HG02588 (cell line): ENCODE measurements at regions not wholly inside any gene's neighbourhood (a gene's known extent, or its start where the extent isn't known, plus 50 kb on each side); places are given as distances from the start of the nearest gene placed in this dataset.

Experiments
- ATAC-seq: cut with Tn5 transposase; IDR thresholded peaks from one replicate; pipeline ENCODE4 v1.9.1; 2021; ENCODE audit warnings: mild to moderate bottlenecking, moderate library complexity; ENCODE audit not compliant: unreplicated experiment

DNA sequence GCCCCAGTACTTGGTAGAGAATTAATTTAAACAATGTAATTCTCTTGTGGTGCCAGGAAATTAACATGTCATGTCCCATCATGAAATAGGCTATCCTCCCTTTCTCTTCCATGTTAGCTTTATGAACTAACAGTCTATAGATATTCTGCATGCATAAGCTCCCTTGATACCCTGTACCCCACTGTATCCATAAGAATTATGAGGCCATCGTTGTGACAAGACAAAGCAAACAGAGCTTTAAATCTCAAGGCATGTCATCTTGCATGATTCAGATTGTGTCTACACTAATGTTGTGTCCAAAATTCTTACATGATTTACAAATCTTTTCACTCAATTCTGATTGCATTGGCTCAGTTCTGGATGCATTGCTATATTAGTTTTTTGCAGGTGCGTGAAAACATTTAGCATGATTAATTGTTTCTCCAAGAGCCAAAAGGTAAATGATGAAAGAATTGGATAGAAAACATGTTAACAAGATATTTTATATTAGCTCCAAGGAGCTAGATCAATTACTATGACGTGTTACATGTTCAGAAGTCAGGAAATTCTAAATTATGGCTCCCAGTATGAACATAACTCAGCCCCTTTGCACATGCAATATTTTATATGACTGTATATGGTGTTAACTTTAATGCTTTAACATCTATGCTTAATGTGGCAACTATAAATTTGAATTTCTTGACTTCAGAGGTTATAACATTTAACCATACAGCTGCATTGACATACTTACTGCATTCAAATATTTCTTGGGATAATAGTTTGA, 620.3 kb downstream of the SLC4A3 start:
- no peak for ATAC-seq

GRCh38 chr2:220259662-220260061, 632.2 kb downstream of the SLC4A3 start:
- ATAC-seq, result no peak

DNA sequence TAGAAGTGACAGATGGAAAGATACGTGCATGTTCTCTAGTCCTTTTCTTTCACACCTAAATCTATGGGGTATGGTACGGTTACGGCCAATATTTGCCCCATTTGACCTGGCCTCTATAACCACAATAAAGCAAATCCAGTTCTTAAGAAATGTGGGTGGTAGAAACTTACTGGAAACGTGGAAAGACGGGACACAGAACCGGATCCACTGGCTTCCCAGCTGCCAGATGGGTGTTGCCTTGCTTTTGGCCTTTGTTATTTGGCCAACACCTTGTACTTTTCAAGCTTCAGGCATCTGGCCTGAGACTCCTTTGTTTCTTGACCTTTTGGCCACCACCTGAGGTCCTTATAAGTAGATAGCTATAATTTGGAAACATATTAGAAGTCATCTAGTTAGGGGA, 635.9 kb downstream of the SLC4A3 start:
- no peak for ATAC-seq

GRCh38 chr2:220269367-220269766, 641.9 kb downstream of the SLC4A3 start:
- no peak for ATAC-seq

- ATAC-seq, result no peak
Measured at GRCh38 chr2:220270481-220271070, 643.1 kb downstream of the SLC4A3 start.

DNA sequence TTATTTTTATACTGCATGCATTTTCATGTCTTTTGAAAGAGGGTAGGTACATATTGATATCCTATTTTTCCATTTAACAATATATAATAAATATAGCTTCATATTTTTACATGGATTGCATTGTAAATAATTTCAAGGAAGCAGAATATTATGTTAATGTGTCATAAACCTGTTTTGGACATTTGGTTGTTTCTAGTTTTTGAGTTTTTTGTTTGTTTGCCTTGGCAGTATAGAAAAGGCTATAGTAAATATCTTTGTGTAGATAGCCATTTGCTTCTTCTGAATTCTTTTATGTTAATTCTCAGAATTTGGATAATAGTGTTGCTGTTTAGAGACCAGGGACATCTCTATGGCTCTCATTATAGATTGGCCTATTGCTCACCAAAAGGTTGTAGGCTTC, 645.2 kb downstream of the SLC4A3 start:
- no peak for ATAC-seq

DNA sequence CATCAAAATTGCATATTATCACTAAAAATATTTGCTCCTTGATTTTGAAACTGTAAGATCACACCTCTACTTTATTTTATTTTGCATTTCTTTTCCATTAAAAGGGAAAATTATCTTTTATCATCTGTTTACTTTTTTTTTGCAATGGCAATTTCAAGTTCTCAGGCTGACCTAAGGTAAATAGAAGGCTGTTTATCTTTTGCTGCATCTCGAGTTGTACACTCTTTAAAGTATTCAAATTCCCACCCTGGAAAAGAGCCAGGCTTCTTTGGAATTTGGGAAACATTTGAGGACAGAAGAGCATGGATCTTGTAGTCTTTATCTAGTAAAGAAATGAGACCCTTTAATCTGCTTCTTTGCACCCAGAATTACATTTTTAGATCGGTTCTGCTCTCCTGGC, 645.7 kb downstream of the SLC4A3 start:
- no peak for ATAC-seq

GRCh38 chr2:220275454-220275853, 648.0 kb downstream of the SLC4A3 start:
- ATAC-seq, result no peak

- no peak for ATAC-seq
Measured at GRCh38 chr2:220276741-220277444, 649.5 kb downstream of the SLC4A3 start.

DNA sequence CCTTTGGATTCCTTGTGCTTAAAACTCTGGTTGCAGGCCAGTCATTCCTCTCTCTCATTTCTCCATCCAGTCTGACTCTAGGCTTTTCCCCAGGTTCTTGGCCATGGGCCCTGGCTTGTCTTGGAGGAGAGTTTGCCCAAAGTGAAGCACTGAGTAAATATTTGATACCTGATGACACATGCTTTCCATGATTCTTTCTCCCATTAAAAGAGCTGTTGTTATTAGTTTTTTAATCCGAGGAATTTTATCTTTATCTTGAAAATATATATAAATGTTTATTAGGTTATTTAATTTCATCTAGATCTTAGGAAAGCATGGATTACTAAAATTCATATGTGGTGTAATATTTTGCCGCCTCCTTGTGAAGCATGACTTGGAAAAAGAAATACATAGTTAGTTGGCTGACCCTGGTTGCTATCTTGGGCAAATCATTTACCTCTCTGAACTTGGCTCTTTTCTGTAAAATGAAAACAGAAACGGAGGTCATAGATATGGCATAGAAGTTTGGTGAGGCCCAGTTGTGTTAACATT, 650.1 kb downstream of the SLC4A3 start:
- no peak for ATAC-seq

- ATAC-seq, result no peak
Measured at GRCh38 chr2:220278022-220278421, 650.6 kb downstream of the SLC4A3 start.

DNA sequence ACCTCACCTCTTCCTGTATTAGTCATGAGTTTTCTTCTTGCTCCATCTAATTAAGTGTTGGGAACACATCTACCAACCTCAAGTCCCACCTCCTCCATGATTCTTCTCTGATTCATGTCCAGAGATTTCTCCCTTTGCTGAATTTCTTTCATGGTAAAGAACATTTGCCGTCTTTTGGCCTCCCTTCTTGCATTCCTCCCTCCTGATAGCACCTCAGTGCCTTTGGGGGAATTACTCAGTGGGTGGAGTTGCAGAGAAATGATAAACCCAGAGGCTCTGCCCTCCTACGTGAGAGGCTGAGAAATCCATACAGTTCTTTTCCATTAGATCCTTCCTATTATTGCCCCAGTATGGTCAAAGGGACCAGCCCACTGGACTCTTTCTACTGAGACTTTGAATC, 651.9 kb downstream of the SLC4A3 start:
- no peak for ATAC-seq

DNA sequence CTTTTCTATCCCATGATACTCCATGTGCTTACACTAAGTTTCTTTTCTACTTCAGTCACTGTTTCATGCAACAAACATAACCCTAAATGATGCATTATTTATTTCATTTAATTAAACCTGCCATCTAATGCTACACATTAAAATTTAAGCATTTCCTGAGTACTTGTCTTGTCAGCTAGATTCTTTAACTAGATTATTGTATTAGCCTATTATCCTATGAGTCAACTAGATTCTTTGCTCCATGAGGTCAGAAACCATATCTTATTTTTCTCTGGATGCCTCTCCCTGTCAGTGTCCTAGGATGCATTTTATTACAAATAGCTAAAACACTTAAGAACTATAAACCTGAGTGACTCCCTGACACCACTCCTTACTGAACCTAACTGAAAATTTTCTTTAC, 652.4 kb downstream of the SLC4A3 start:
- no peak for ATAC-seq

DNA sequence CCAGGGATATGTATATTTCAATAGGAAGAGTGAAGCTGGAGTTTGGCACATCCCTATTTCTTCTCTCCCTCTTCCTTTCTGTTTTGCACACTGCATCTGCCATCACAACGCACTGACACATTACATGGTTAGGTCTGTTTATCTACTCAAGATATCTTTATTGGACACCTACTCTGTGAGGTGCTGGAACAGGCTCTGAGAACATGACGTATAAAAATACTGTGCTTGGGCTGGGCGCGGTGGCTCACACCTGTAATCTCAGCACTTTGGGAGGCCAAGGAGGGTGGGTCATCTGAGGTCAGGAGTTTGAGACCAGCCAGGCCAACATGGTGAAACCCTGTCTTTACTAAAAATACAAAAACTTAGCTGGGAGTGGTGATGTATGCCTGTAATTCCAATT, 653.3 kb downstream of the SLC4A3 start:
- no peak for ATAC-seq

DNA sequence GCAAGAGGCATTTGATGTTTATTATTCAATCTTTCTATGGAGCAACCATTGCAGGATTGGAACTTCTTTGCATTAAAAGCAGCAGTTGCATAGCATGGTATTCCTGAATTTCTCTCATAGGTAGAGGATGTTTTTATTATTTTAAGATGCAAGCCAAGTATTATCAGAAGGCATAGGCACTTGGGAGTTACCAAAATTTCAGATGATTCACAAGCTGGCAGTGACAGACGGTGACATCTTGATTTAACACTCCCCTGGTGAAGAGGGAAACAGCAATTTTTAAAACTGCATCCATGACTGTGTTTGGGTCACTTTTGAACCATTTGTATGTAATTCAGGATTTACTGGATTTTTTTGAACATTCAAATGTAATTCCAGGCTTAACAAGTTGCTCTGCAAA, 654.3 kb downstream of the SLC4A3 start:
- no peak for ATAC-seq

- no peak for ATAC-seq
Measured at GRCh38 chr2:220282236-220282635, 654.8 kb downstream of the SLC4A3 start.

DNA sequence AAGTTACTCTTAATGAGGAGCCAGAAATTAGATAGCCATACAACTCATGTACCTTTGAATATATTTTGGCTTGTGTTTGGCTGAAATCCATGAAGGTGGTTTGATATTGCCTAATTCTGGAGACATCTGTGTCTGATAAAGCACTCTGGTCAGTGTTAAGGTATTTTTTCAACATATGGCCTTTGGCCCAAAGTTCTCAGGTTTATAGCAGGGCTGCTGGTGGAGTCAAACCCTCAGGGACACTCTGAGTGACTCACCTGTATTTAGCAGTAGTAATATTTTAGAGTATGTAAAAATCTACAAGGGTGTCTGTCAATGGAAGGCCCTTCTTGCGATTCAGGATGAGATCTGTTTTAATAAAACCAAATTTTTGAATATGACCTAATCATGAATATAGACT, 666.5 kb downstream of the SLC4A3 start:
- no peak for ATAC-seq

DNA sequence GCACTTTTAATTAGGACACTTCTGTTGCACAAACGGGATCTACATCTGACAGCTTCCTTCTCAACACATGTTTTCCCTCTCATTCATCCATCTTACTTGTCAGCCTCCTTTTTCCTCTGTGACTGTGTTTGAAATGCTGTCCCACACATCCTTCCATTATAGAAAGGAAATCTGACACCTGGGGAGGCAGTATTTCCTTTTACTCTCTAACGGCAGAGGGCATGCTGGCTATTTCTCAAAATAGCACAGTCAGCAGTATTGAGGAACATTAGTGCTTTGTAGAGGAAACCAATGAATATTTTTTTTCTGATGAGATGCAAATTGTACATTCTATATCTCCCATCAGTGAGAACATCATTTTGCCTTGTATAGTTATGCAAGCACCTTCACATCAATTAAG, 668.7 kb downstream of the SLC4A3 start:
- ATAC-seq, result no peak

DNA sequence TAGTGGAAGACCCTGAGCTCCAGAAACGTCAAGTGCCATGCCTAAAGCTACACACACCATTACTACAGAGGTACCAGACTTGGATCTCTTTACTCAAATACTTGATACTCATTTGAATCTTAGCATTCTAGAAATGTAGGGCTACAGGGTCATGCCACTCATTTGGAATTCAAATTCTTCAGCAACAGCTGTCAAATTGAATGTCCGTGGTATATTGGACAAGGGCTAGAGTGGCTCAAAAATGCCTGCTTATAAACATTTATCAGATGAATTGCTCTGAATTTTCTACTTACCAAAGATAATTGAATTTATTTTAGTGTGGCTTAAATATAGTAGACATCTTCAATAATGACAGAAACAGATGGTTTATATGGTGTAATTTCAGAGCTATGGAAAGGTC, 669.7 kb downstream of the SLC4A3 start:
- no peak for ATAC-seq

DNA sequence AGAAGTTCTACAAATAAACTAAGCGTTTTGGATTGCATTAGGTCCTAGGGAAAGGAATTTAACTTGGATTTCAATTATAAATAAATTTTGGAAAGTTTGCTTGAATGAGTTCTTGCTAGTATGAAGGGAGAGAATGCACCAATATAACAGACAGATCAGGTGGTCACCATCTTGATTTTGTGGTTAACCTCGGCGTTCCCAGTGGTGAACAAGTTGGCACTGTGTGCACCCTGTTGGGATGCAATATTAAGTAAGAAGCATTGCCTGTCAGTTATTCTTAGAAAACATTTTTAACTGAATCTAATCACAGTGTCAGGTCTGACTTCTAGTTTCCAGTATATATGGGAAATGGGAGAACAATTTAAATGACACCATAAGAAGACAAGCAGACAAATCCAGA, 673.4 kb downstream of the SLC4A3 start:
- no peak for ATAC-seq

DNA sequence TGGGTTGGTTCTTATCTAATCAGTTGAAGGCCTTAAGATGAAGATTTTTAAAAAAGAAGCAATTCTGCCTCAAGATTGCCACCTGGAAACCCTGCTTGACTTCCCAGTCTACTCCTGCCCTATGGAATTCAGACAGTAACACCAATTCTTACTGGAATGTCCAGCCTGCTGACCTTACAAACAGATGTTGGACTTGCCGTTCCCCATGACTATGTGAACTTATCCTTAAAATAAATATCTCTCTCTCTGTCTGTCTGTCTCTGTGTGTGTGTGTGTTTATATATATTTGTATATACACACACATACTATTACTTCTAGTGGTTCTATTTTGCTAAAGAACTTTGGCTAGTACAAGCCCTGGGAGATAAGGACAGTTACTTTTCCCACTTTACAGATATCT, 675.3 kb downstream of the SLC4A3 start:
- no peak for ATAC-seq

- no peak for ATAC-seq
Measured at GRCh38 chr2:220309215-220309614, 681.8 kb downstream of the SLC4A3 start.
